ENCODE measurements at regions not wholly inside any gene's neighbourhood (a gene's known extent, or its start where the extent isn't known, plus 50 kb on each side); places are given as distances from the start of the nearest gene placed in this dataset.

DNA sequence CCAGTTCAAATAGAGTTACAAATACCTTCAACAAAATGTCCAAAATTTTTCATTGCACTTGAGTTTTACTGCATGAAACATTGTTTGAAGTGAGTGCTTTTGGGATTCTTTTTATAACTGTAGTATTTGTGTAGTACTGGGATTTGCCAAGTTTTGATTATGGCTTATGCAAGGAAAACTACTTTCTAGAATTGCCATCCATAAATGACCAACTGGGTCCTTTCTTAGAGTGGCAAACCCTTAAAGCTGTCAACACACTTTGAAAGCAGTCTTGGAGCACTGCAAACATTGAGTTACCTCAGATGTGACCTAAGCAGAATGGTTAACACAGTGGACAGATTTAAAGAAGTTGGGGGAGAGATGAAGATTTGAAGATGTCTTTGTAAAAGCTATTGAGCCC lies 379.6 kb upstream of the ZNF608 start:
- no peak for DNase-seq (ENCODE audit: low read depth)
- H3K4me3 ChIP-seq (ENCODE audit: low read depth, low read length) = no peak overlapping the region
- TF ChIP-seq, protein P1, sequence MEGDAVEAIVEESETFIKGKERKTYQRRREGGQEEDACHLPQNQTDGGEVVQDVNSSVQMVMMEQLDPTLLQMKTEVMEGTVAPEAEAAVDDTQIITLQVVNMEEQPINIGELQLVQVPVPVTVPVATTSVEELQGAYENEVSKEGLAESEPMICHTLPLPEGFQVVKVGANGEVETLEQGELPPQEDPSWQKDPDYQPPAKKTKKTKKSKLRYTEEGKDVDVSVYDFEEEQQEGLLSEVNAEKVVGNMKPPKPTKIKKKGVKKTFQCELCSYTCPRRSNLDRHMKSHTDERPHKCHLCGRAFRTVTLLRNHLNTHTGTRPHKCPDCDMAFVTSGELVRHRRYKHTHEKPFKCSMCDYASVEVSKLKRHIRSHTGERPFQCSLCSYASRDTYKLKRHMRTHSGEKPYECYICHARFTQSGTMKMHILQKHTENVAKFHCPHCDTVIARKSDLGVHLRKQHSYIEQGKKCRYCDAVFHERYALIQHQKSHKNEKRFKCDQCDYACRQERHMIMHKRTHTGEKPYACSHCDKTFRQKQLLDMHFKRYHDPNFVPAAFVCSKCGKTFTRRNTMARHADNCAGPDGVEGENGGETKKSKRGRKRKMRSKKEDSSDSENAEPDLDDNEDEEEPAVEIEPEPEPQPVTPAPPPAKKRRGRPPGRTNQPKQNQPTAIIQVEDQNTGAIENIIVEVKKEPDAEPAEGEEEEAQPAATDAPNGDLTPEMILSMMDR (IDR thresholded peaks at IDR 0.05; ENCODE audit: insufficient read depth, low read length) = no peak

DNA sequence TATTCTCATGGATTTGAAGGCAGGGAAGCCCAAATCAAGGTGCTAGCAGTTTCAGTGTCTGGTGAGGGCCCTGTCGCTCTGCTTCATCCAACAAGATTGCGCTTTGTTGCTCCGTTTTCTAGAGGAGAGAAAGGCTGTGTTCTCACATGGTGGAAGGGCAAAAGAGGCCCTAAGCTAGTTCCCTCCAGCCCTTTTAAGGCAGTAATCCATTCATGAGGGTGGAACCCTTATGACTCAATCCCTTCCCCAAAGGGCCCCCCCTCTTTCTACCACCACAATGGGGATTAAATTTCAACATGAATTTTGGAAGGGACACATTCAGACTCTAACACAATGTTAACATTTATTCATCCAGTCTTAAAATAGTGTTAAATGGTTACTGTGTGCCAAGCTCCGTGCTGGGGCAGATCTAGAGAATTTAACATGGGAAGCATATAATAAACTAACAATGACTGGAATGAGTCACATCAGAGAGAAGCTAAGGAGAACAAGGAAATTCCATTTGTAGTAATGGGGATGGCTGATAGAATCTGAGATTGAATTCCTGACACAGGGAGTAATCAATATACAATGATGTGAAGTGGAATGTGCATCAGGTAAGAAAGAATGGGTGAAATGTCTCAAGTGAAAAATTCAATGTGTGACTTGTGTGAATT lies 382.8 kb upstream of the ZNF608 start:
- no peak overlapping the region for H3K4me3 ChIP-seq (ENCODE audit: low read depth, low read length)
- TF ChIP-seq, protein P1 (IDR thresholded peaks at IDR 0.05; ENCODE audit: insufficient read depth, low read length) = no peak
- DNase-seq (ENCODE audit: low read depth) = peak; percentile 14

GRCh38 chr5:125130591-125130990 lies 384.2 kb upstream of the ZNF608 start:
- no peak overlapping the region for H3K4me3 ChIP-seq (ENCODE audit: low read depth, low read length)
- TF ChIP-seq, protein P1 (IDR thresholded peaks at IDR 0.05; ENCODE audit: insufficient read depth, low read length) = no peak
- no peak for DNase-seq (ENCODE audit: low read depth)

DNA sequence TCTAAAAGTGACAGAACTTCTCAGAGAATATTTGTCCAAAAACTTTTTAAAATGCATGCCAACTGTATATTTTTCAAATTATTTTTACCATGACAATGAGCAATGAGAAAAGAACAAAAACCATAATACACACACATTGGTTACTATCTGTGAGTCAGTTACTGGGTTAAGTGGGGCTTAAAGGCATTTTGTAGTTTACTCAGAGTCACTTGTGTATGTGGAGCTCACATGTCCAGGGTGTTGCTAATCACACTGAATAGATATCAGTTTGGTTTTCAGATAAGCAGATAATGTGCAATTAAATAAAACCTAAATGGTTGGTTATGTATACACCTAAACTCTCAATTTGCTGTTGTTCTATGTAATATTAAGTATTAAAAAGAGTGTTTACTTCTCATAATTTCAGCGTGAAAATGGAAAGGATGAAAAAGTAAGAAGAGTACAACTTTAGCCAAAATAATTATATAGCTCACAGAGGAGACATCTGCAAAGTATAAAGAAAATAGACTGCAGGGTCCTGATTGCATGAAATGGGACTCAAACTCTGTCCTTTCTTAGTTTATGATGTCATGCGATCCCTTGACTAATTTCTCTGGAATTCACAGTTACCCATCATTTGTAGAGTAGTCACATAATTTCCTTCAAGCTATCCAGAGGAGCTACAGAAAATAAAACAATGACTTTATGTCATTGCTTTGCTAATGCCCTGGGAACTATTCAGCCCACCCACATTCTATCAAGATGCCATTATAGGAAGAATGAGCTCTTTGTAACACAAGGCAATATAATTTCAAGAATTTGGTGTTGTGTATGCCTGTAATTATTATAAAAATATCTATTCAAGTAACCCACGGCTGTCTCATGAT lies 388.0 kb upstream of the ZNF608 start:
- H3K4me3 ChIP-seq (ENCODE audit: low read depth, low read length) = no peak overlapping the region

GRCh38 chr5:125137535-125137934 lies 391.1 kb upstream of the ZNF608 start:
- no peak overlapping the region for H3K4me3 ChIP-seq (ENCODE audit: low read depth, low read length)
- TF ChIP-seq, protein P1 (IDR thresholded peaks at IDR 0.05; ENCODE audit: insufficient read depth, low read length) = no peak
- no peak for DNase-seq (ENCODE audit: low read depth)

More for the DNA sequence above, 388.0 kb upstream of the ZNF608 start:
- peak; percentile 82 for DNase-seq (ENCODE audit: low read depth)
- TF ChIP-seq, protein P1 (IDR thresholded peaks at IDR 0.05; ENCODE audit: insufficient read depth, low read length) = no peak

- DNase-seq (ENCODE audit: low read depth) = no peak
- TF ChIP-seq, protein P1 (IDR thresholded peaks at IDR 0.05; ENCODE audit: insufficient read depth, low read length) = no peak
- H3K4me3 ChIP-seq (ENCODE audit: low read depth, low read length) = no peak overlapping the region
Measured at GRCh38 chr5:125138266-125138665, 391.8 kb upstream of the ZNF608 start.
